WI38 (cell line): ENCODE measurements at regions not wholly inside any gene's neighbourhood (a gene's known extent, or its start where the extent isn't known, plus 50 kb on each side); places are given as distances from the start of the nearest gene placed in this dataset.

Experiments
- H3K4me3 ChIP-seq: 2 replicates; pipeline ENCODE4 v1.5.1; 2011; ENCODE audit warnings: low read depth, mild to moderate bottlenecking, control low read depth, low read length
- TF ChIP-seq, protein P1 (sequence below): IDR thresholded peaks from 2 replicates; pipeline ENCODE4 v1.5.1; 2012; ENCODE audit warnings: low read depth, mild to moderate bottlenecking, control low read depth, low read length

DNA sequence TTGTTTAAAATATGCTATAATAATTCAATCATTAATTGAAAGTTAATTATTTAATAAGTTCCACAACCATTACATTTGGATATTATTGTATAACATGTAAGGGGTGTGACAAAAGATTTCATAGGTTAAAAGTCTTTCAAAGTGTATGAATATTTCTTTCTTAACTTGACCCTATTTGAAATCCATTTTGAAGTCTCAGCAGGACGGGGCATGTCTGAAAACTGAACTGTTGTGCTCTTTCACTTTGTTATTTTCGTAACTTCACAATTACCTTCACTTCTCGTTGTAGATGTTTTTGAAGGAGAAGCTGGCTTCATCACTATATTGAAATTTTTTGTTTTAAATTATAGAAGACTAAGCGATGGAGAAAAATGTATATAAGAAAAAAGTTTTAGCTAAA is 1775.7 kb downstream of the PCDH9 start:
- H3K4me3 ChIP-seq = no peak overlapping the region
- TF ChIP-seq, protein P1, sequence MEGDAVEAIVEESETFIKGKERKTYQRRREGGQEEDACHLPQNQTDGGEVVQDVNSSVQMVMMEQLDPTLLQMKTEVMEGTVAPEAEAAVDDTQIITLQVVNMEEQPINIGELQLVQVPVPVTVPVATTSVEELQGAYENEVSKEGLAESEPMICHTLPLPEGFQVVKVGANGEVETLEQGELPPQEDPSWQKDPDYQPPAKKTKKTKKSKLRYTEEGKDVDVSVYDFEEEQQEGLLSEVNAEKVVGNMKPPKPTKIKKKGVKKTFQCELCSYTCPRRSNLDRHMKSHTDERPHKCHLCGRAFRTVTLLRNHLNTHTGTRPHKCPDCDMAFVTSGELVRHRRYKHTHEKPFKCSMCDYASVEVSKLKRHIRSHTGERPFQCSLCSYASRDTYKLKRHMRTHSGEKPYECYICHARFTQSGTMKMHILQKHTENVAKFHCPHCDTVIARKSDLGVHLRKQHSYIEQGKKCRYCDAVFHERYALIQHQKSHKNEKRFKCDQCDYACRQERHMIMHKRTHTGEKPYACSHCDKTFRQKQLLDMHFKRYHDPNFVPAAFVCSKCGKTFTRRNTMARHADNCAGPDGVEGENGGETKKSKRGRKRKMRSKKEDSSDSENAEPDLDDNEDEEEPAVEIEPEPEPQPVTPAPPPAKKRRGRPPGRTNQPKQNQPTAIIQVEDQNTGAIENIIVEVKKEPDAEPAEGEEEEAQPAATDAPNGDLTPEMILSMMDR = no peak

DNA sequence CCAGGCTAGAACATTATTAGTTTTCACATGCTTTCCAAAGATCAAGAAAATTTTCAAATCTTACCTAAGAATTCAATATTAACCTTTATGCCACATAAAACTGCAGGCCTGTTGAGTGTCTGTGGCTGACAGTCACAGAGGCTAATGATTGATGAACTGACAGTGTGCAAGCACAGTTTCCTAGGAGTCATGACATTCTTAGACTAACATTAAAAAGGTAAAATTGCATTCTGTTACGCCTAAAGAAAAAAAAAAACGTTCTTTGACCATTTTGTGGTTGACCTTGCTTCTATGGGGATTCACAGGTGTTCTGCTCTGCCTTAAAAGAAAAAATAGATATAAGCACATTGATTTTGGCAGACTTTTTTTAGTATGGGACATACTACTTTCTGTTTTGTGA is 1776.2 kb downstream of the PCDH9 start:
- H3K4me3 ChIP-seq = no peak overlapping the region
- TF ChIP-seq, protein P1 = no peak

DNA sequence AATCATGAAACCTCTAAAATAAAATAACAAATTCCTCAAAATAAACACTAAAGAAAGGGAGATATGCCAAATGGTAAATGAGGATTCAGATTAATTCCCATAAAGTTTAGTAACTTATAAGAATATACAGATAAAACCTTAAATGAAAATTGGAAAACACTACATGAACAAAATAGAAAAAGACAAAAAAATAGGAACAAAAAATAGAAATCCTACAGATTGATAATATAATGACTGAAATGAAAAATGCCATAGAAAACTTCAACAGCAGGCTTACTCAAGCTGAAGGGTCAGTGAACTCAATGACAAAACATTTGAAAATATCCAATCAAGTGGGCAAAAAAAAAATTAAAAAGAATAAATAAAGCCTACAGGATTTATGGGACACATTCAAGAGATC is 1784.8 kb downstream of the PCDH9 start:
- H3K4me3 ChIP-seq = no peak overlapping the region

DNA sequence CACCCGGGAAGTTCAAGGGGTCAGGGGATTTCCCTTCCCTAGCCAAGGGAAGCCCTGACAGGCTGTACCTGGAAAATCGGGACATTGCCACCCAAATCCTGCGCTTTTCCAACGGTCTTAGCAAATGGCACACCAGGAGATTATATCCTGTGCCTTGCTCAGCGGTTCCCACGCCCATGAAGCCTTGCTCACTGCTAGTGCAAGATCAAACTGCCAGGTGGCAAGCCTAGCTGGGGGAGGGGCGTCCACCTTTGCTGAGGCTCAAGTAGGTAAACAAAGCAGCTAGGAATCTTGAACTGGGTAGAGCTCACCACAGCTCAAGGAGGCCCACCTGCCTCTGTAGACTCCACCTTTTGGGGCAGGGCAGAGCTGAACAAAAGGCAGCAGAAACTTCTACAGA is 1794.5 kb downstream of the PCDH9 start:
- TF ChIP-seq, protein P1 = no peak
- H3K4me3 ChIP-seq = no peak overlapping the region

More for the DNA sequence above, 1784.8 kb downstream of the PCDH9 start:
- TF ChIP-seq, protein P1 = no peak

DNA sequence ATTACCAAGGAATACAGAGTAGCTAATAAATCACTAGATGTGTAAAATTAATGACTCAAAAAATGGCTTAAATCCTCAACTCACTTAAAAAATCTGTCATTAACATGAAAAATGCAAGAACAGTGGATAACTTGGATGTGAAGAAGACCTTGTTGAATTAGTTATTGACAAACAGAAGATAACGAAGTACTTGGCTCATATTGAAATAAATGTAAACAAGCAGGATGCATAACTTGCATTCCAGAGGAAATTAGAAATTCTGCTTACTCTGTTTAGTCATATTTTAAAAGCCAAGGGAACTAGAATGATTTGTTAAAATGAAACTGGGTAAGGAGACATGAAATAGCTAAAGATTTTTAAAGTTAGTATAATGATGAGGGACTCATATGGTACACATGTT is 1812.2 kb downstream of the PCDH9 start:
- no peak overlapping the region for H3K4me3 ChIP-seq
- TF ChIP-seq, protein P1 = no peak

DNA sequence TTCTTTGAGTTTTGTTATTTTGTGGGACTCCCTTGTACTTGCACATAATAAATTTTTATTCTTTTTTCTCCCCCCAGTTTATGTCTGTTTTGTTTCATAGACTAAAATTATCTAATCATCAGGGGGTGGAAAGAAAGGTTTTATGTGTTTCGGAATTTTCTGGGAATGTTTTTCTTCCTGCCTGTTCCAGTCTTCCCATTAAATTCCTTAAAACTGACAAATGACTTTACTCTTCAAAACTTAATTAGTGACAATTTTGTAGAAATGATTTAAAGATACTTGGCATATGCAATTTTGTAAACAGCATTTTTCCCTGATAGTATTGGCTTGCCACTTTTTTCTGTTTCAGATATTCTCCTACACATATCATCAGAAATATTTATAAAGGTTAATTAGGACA is 1813.4 kb downstream of the PCDH9 start:
- TF ChIP-seq, protein P1 = no peak

DNA sequence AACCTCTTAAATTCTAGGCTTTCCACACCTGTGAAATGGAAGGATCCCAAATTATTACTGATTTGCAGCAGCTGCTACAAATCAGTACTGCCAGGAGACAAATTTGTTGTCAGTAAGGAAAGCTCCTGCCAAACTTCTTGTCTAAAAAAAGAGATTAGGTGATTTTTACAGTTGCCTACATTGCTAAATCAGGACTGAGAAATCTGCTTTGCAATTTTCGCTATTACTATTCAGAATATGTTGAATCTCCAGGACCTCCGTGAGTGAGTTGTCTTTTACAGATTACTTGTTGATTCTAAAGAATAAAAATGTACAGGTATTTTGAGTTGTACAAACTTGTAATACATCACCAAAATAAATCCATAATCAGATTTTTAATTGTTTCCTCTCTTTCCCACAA is 1815.9 kb downstream of the PCDH9 start:
- no peak overlapping the region for H3K4me3 ChIP-seq
- TF ChIP-seq, protein P1 = no peak

More for the DNA sequence above, 1813.4 kb downstream of the PCDH9 start:
- H3K4me3 ChIP-seq = no peak overlapping the region
